GM21786 (cell line): ENCODE measurements at regions not wholly inside any gene's neighbourhood (a gene's known extent, or its start where the extent isn't known, plus 50 kb on each side); places are given as distances from the start of the nearest gene placed in this dataset.
"Not testable (repeated sequence)": the region's sequence is repeated elsewhere in the genome, so short reads cannot be mapped to it uniquely, and the experiment has no call there.

Experiments
- ATAC-seq: cut with Tn5 transposase; IDR thresholded peaks from one replicate; pipeline ENCODE4 v1.9.1; 2021; ENCODE audit not compliant: unreplicated experiment

DNA sequence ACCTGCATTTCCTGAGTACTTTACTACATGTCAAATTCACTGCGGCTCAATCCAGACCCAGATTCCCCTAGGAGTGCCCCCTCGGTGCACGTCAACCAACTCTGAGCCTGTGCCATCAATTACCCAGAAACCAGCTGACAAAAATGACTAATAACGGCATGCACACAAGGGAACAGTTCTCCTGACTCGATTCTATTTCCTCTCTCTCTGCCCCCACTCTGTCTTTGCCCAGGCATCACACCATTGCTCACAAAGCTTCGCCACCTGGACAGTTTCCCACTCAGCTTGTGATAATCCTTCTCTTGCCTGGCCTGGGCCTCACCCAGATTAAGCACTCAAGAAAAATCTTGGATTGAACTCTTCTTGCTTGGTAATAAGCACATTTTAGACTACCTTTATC, 115.3 kb upstream of the NDUFV2 start:
- ATAC-seq, result no peak

DNA sequence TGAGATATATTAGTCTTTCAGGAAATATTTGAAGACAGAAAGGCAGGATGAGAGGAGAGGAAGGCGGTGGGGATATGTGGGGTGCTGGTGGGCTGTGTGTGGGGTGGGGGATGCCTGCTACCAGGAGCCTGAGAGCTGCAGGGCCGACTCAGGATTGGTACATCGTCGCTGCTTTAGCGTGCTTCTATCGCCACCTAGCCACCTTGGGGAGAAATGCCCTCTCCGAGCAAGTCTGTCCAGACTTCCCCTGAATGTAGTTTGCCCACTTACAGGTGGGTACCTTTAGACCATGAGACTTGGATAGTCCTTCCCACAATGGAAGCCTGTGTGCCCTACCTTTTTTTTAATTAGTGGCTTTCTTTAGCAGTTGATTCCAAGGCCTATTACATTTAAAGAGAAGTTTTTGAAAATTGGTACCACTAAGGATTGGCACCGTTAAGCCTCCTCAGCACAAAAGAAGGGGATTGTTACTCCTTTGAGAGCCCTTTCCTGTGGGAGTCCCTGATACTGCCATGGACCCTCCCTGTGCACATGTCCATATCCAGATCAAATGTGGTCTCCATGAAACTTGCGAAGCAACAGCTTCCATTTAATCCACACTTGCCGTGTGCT, 114.1 kb upstream of the NDUFV2 start:
- ATAC-seq, result peak; percentile 78

DNA sequence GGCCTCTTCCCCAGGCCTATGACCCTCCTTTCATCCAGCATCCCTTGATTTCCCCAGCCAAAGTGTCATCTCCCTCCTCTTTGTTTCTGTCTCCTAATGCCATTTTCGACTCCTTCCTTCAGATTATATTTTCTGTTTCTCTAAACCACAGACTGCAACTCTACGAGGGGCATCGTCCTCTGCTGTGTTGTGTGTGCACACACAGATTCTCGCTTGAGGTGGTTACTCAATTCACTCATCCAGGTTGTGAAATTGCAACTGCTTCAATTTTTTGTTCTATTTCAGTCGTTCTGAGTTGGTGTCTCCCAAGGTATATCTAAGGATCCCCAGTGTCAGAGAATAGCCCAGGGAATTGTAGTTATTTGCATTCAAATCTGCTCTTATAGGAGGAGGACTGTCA, 113.5 kb upstream of the NDUFV2 start:
- ATAC-seq, result no peak

GRCh38 chr18:8989855-8990254, 112.6 kb upstream of the NDUFV2 start:
- no peak for ATAC-seq

DNA sequence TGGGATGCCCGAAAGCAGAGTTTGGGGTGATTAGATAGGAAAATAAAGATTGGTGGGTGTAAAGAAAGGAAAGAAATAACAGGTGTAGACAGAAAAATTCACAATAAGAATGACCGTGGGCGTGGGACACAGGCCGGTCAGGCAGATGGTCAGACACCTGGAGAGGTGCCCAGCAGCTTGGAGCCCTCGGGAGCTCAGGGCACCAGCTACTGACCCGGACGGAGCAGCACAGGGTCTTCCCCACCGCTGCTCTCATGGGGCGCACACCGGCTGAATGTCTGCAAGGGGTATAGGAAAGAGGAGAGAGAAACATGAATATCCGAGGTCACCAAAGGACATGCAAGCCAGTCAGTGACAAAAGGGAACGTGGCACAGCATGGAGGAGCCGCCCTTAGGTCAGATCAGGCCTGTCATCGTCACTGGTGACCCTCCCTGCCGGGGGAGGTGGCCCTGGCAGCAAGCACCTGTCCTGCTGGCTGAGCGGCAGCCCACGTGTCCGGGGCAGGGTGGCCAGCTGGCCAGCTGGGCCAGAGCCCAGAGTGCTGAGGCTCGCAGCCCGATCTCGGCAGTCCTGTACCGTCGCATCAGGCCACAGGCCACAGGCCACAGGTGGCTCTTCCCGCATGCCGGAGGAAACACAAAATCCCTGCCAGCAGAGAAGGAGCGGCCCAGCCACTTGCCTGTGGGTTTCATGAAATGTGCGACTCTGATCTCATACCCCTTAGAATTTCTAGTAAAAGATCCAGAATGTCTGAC, 112.0 kb upstream of the NDUFV2 start:
- ATAC-seq, result no peak

DNA sequence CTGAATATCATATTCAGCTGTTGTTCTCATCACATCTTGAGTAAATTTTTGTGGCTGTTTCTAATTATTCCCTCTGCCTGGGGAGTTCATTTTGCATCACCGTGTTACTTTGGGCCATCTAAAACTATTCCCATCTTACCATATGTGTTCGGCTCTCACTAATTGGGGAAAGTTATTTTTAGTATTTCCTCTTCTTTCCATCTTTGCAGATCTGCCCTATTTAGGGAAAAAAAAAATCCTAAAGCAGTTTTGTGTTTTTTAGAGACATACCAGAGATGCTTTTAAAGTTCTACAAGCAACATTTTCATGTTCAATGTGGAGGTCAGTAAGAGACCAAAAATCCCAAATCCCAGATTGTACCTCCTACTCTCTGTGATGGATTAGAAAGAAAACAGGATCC, 111.3 kb upstream of the NDUFV2 start:
- no peak for ATAC-seq

DNA sequence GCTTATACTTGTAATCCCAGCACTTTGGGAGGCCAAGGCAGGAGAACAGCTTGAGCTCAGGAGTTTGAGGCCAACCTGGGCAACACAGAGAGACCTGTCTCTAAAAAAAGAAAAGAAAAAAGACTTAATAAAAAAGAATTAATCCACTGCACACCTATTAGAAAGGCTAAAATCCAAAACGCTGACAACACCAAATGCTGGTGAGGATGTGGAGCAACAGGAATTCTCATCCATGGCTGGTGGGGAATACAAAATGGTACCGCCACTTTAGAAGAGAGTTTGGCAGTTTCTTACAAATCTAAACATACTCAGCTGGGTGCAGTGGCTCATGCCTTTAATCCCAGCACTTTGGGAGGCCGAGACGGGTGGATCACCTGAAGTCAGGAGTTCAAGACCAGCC, 110.0 kb upstream of the NDUFV2 start:
- ATAC-seq, result not testable (repeated sequence)

DNA sequence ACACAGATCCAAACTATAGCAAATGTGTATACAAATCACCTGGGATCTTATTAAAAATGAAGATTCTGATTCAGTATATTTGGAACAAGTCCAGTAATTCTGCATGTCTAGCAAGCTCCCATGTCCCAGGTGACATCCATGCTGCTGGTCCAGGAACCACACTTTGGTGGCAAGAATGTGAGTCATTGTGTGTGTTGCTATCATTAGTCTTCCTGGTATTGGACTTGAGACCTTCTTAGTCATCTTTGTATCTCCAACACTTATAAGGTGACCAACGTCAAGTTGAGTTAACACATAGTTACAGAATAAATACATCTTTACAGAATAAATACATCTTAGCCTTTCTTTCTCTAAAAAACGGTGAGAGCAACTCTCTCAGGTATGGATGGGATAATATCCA, 107.9 kb upstream of the NDUFV2 start:
- no peak for ATAC-seq

DNA sequence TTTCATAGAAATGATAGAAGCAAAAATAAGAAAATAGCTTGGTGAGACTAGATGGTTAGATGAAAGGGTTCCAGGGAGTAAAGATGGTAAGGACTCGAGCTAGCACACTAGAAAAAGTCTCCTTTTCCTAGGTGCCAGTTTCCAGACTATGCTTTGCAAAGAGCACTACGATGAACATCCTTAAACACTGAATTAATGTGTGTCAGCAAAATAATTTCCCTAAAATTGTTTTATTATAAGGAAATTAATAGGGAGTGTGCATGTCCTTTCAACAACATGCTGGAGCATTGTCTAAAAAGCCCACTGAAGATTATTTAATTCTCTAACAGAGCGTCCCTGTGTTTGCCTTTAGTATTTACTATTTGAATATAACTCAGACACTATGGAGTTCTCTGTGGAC, 107.4 kb upstream of the NDUFV2 start:
- no peak for ATAC-seq

GRCh38 chr18:8996771-8997432, 105.6 kb upstream of the NDUFV2 start:
- no peak for ATAC-seq

DNA sequence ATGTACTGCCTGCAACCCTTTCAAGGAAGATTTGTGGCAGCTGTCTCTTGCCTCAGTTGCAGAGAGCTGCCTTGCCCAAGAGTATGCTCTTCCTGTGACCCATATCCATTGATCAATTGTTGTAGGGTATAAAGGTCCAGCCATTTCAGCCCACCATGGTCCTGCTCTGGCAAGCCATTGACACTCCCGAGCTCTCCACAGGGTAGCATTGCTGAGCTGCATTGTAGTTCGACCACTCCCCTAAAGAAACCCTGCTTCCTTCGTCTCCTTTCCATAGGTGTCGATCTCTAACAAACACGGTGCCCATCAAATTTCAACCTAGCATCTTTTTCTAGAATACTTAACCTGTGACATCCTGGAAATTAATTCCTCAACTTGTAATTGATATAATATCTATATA, 104.9 kb upstream of the NDUFV2 start:
- no peak for ATAC-seq

DNA sequence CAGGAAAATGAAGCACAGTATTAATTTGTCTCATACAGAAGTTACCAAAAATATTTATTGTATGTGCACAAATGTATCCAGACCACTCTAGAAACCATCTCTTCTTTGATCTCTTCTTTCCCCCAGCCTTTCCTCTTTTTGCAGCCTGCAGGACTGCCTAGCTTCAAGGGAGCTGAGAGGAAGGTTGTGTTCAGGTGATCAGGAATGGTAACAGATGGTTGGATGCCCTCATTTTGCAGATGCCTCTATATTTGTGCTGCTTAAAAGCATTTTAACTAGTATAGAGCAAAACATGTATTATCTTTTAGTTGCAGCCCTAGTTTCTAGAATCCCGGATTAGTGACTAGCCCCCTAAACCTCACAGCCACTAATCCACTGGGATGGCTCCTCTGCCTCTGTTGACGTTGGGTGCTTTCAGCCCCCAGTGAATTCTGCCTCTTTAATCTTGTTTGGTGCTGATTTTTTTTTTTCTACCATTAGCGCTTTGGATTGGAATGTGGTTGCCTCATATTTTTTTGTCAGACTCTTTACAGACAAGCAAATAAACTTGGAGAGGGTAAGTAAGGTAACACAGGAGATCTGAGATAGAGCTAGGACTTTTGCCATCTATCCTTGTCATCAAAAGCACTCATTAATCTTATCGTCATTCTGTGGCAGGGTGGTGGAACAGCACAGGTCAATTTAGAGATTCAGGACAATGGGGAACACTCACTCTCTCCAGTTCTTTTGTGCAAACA, 103.8 kb upstream of the NDUFV2 start:
- no peak for ATAC-seq

DNA sequence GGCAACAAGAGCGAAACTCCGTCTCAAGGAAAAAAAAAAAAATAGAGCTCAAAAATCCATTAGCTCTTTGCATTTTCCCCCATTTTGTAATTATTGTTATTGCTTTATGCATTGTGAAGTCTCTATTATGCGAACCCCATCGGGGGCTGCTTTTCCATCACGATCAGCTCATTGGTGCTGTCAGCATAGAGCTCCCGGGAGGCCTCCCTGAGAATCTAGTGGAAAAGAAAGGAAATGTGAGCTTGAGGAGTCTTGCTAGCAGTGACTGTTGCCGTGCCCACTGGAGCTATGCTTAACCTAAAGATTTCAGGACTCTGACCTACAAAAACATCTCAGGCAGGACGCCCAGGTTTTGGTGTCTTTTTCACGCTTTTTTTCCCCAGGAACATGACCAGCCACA, 102.6 kb upstream of the NDUFV2 start:
- ATAC-seq, result no peak

DNA sequence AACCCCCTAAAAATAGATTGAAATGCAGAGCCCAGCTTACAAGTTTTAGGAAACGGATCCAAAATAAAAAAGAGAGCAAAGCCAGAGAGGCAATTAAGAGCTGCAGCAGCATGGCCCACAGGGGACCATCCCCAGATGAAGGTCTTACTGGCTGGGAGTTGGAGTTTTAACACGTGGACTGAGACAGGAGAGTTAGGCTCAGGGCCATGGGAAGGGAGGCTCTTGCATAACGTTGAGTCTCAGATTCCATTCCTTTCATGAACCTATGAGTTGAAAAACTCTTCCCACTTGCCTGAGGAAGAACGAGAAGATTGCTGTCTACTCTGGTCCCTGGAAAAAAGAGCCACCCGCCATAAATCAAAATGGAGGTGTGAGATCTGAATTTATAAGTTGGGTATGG, 101.8 kb upstream of the NDUFV2 start:
- ATAC-seq, result no peak

DNA sequence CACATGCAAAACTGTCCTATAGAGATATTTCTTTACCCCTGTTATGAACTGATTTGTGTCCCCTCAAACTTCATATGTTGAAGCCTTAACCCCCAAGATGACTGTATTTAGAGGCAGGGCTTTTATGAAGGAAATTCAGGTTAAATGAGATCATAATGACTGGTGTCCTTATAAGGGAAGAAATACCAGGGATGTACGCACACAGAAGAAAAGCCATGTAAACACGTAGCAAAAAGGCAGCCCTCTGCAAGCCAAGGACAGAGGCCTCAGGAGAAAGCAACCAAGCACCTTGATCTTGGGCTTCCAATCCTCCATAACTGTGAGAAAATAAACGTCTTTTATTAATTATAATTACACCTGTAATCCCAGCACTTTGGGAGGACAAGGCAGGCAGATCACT, 101.3 kb upstream of the NDUFV2 start:
- ATAC-seq, result no peak

- no peak for ATAC-seq
Observed at GRCh38 chr18:9003406-9004100, 98.9 kb upstream of the NDUFV2 start.

- ATAC-seq, result not testable (repeated sequence)
Observed at GRCh38 chr18:9004308-9004707, 98.2 kb upstream of the NDUFV2 start.

- ATAC-seq, result not testable (repeated sequence)
Observed at GRCh38 chr18:9007700-9008099, 94.8 kb upstream of the NDUFV2 start.

- ATAC-seq, result no peak
Observed at GRCh38 chr18:9008200-9008708, 94.2 kb upstream of the NDUFV2 start.

DNA sequence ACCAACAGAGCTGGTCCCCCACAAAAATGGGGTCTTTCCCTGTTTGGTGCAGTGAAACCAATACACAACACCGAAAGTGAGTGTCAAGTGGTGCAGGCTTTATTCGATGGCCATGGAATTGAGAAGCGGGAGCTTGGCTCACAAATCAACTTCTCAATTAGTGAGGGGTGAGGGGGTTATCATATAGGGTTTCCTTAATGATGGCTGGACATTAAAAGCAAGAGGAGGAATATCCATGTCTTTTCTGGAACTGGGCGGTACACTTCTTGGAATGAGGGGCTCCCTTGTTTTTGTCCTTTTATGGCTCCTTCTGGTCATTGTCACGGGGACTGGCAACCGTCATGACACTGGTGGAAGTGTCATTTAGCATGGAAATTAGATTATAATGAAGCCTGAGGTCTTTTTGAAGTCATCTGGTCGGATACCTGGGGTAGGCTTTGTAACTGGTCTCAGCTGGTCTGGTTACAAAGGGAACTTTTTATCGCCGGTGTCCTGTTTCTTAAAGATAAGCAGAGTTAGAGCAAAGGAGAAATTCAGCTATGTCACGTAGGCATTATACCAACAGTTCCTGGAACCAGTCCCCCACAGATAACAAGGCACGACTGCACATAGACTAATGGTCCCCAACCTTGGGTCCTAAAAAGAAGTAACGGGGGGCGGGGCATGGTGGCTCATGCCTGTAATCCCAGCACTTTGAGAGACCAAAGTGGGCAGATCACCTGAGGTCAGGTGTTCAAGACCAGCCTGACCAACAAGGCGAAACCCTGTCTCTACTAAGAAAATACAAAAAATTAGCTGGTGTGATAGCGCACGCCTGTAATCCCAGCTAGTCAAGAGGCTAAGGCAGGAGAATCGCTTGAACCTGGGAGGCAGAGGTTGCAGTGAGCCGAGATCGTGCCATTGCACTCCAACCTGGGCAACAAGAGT, 93.5 kb upstream of the NDUFV2 start:
- ATAC-seq, result no peak
